NCI-H1092 treated with DMSO at 0.1 percent for 48 hours (cell line): ENCODE measurements at regions not wholly inside any gene's neighbourhood (a gene's known extent, or its start where the extent isn't known, plus 50 kb on each side); places are given as distances from the start of the nearest gene placed in this dataset.
A peak's percentile ranks its signal among the peaks of the same experiment; 100 is the strongest.

Experiments used
- DNase-seq: peaks from one replicate; lab custom pipeline; 2025; lab: John Stamatoyannopoulos, UW

- no peak for DNase-seq
Observed at GRCh38 chr7:13442226-13442625, 547.2 kb downstream of the ETV1 start.

- no peak for DNase-seq
Observed at GRCh38 chr7:13447637-13448036, 541.8 kb downstream of the ETV1 start.

GRCh38 chr7:13448243-13448642 lies 541.2 kb downstream of the ETV1 start:
- no peak for DNase-seq

GRCh38 chr7:13449460-13449859 lies 540.0 kb downstream of the ETV1 start:
- no peak for DNase-seq

- no peak for DNase-seq
Observed at GRCh38 chr7:13454916-13455592, 534.4 kb downstream of the ETV1 start.

- DNase-seq: peak; percentile 74
Observed at GRCh38 chr7:13457790-13458189, 531.7 kb downstream of the ETV1 start.

GRCh38 chr7:13466874-13467547 lies 522.5 kb downstream of the ETV1 start:
- peak; percentile 80 for DNase-seq

GRCh38 chr7:13476881-13477444 lies 512.5 kb downstream of the ETV1 start:
- no peak for DNase-seq

GRCh38 chr7:13489386-13489785 lies 500.1 kb downstream of the ETV1 start:
- DNase-seq: no peak

- DNase-seq: no peak
Observed at GRCh38 chr7:13496976-13497375, 492.5 kb downstream of the ETV1 start.

- no peak for DNase-seq
Observed at GRCh38 chr7:13508586-13508985, 480.9 kb downstream of the ETV1 start.

GRCh38 chr7:13518738-13519137 lies 470.7 kb downstream of the ETV1 start:
- no peak for DNase-seq

- DNase-seq: no peak
Observed at GRCh38 chr7:13524076-13524475, 465.4 kb downstream of the ETV1 start.

- no peak for DNase-seq
Observed at GRCh38 chr7:13532028-13532753, 457.3 kb downstream of the ETV1 start.

GRCh38 chr7:13538669-13539068 lies 450.8 kb downstream of the ETV1 start:
- no peak for DNase-seq

- no peak for DNase-seq
Observed at GRCh38 chr7:13540429-13540828, 449.0 kb downstream of the ETV1 start.

GRCh38 chr7:13541326-13541725 lies 448.1 kb downstream of the ETV1 start:
- DNase-seq: no peak

GRCh38 chr7:13542451-13542850 lies 447.0 kb downstream of the ETV1 start:
- DNase-seq: no peak

- peak; percentile 92 for DNase-seq
Observed at GRCh38 chr7:13551503-13551902, 438.0 kb downstream of the ETV1 start.

- no peak for DNase-seq
Observed at GRCh38 chr7:13560441-13560840, 429.0 kb downstream of the ETV1 start.

GRCh38 chr7:13563257-13563656 lies 426.2 kb downstream of the ETV1 start:
- DNase-seq: no peak

GRCh38 chr7:13563680-13564079 lies 425.8 kb downstream of the ETV1 start:
- no peak for DNase-seq
